ENCODE measurements at regions not wholly inside any gene's neighbourhood (a gene's known extent, or its start where the extent isn't known, plus 50 kb on each side); places are given as distances from the start of the nearest gene placed in this dataset.

DNA sequence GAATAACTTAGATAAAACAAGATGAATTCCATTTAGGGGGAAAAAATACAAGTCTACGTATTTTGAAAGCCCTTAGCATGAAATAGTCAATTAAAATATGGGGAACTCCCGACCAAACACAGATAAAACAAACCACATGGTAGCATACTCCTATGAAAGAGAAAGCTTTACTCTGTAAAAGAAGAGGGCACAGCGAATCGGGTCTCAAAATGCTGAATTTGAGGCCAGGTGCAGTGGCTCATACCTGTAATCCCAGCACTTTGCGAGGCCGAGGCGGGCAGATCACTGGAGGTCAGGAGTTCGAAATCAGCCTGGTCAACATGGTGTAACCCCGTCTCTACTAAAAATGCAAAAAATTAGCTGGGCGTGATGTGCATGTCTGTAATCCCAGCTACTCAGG, 116.9 kb upstream of the TIAM1 start:
- H3K27ac ChIP-seq (ENCODE audit: low read depth, low read length): no peak overlapping the region

DNA sequence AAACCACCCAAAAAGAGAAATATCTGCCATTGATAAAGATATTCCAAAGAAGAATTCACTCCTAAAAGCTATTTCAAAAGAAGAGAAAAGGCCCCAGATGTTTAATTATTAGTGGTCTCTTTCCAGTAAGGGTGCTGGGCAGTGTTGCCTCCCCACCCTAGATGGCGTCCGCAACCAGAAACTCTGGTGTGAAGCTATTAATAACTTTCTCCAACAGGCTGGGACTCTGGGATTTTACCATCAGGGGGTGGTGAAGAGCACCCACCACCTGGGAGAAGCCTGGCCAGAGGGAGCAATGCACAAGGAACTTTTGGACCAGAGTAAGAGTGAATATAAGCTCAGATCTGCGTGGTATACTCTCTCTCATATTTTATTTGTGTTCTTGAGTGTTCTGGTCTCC, 115.4 kb upstream of the TIAM1 start:
- Histone ChIP-seq H4K20me1 (ENCODE audit: control insufficient read depth, insufficient read depth, low read depth, low read length) (no peaks in the 10 kb centered on the region), H3K4me3 (ENCODE audit: low read length) (no peak overlapping the region), H3K9me2 (replicated peaks; ENCODE audit: control insufficient read depth, low read length) (no peaks in the 10 kb centered on the region), H3K79me2 (ENCODE audit: control insufficient read depth, low read length) (no peaks in the 10 kb centered on the region), H3K27ac (ENCODE audit: low read depth, low read length) (no peak overlapping the region), H3K36me3 (ENCODE audit: control insufficient read depth, low read length) (no peaks in the 10 kb centered on the region), H3K27me3 (ENCODE audit: control insufficient read depth, low read length) (no peaks in the 10 kb centered on the region), H3F3A (ENCODE audit: control insufficient read depth, insufficient read depth) (no peaks in the 10 kb centered on the region), H3K4me2 (ENCODE audit: low read length) (no peak overlapping the region), H3K4me1 (ENCODE audit: control insufficient read depth, low read length) (peaks cover 6% of the 10 kb centered on the region), H3K9me3 (ENCODE audit: control insufficient read depth, insufficient read depth, low read length) (no peaks in the 10 kb centered on the region)
- TF ChIP-seq, protein P1, sequence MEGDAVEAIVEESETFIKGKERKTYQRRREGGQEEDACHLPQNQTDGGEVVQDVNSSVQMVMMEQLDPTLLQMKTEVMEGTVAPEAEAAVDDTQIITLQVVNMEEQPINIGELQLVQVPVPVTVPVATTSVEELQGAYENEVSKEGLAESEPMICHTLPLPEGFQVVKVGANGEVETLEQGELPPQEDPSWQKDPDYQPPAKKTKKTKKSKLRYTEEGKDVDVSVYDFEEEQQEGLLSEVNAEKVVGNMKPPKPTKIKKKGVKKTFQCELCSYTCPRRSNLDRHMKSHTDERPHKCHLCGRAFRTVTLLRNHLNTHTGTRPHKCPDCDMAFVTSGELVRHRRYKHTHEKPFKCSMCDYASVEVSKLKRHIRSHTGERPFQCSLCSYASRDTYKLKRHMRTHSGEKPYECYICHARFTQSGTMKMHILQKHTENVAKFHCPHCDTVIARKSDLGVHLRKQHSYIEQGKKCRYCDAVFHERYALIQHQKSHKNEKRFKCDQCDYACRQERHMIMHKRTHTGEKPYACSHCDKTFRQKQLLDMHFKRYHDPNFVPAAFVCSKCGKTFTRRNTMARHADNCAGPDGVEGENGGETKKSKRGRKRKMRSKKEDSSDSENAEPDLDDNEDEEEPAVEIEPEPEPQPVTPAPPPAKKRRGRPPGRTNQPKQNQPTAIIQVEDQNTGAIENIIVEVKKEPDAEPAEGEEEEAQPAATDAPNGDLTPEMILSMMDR (IDR thresholded peaks at IDR 0.05; ENCODE audit: low read depth, low read length, poor library complexity, severe bottlenecking): no peak
- TF ChIP-seq EZH2phosphoT487 (IDR thresholded peaks at IDR 0.05; ENCODE audit: borderline replicate concordance, low read length): no peak

More for the DNA sequence above, 116.9 kb upstream of the TIAM1 start:
- Histone ChIP-seq H3K4me3 (ENCODE audit: low read length) (no peak overlapping the region), H3K27me3 (ENCODE audit: control insufficient read depth, low read length) (no peaks in the 10 kb centered on the region), H3K9me2 (replicated peaks; ENCODE audit: control insufficient read depth, low read length) (no peaks in the 10 kb centered on the region), H3K9me3 (ENCODE audit: control insufficient read depth, insufficient read depth, low read length) (no peaks in the 10 kb centered on the region), H3F3A (ENCODE audit: control insufficient read depth, insufficient read depth) (no peaks in the 10 kb centered on the region), H3K4me2 (ENCODE audit: low read length) (no peak overlapping the region), H3K79me2 (ENCODE audit: control insufficient read depth, low read length) (no peaks in the 10 kb centered on the region), H3K4me1 (ENCODE audit: control insufficient read depth, low read length) (peaks cover 6% of the 10 kb centered on the region), H3K36me3 (ENCODE audit: control insufficient read depth, low read length) (no peaks in the 10 kb centered on the region), H4K20me1 (ENCODE audit: control insufficient read depth, insufficient read depth, low read depth, low read length) (no peaks in the 10 kb centered on the region)
- TF ChIP-seq, protein P1 (IDR thresholded peaks at IDR 0.05; ENCODE audit: low read depth, low read length, poor library complexity, severe bottlenecking): no peak
- TF ChIP-seq EZH2phosphoT487 (IDR thresholded peaks at IDR 0.05; ENCODE audit: borderline replicate concordance, low read length): no peak

DNA sequence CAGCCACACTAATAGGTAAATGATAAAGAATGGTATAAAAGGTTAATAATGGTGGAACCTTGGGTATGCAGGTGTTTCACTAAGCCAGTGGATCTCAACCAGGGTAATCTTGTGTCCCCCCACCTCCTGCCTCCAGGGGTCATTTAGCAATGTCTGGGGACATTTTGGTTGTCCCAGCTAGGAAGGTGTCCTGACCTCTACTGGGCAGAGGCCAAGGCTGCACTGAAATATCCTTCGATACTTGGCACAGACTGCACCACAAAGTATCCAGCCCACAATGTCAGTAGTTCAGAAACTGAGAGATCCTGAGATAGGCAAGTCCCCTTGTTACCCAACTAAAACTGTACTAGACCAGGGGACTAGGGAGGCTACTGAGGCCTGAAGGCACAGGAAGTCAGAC, 113.6 kb upstream of the TIAM1 start:
- Histone ChIP-seq H3K27ac (ENCODE audit: low read depth, low read length) (no peak overlapping the region), H3K9me3 (ENCODE audit: control insufficient read depth, insufficient read depth, low read length) (no peaks in the 10 kb centered on the region), H3F3A (ENCODE audit: control insufficient read depth, insufficient read depth) (no peaks in the 10 kb centered on the region), H3K9me2 (replicated peaks; ENCODE audit: control insufficient read depth, low read length) (no peaks in the 10 kb centered on the region), H3K79me2 (ENCODE audit: control insufficient read depth, low read length) (no peaks in the 10 kb centered on the region), H3K4me2 (ENCODE audit: low read length) (no peak overlapping the region), H3K36me3 (ENCODE audit: control insufficient read depth, low read length) (no peaks in the 10 kb centered on the region), H3K4me1 (ENCODE audit: control insufficient read depth, low read length) (peaks cover 6% of the 10 kb centered on the region), H3K4me3 (ENCODE audit: low read length) (no peak overlapping the region), H3K27me3 (ENCODE audit: control insufficient read depth, low read length) (no peaks in the 10 kb centered on the region), H4K20me1 (ENCODE audit: control insufficient read depth, insufficient read depth, low read depth, low read length) (no peaks in the 10 kb centered on the region)
- TF ChIP-seq EZH2phosphoT487 (IDR thresholded peaks at IDR 0.05; ENCODE audit: borderline replicate concordance, low read length): no peak
- TF ChIP-seq, protein P1 (IDR thresholded peaks at IDR 0.05; ENCODE audit: low read depth, low read length, poor library complexity, severe bottlenecking): no peak

DNA sequence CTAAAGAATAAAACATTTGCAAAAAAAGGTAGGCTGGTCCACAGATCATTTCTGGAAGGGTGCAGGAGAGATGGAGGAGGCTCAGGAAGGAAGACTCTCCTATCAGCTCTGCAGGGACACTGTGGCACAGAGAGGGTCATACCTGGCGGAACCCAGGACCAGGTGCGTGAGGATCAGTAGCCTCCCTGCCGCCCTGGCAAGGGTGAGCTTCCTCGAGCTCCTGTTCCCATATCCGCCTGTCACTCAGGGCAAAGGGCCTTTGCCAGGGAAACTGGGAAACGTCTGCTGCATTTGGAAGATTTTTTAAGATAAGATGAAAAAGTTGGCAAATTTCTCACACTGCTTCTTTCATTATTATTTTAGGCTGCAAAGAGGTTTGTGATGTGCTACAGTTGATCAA, 112.1 kb upstream of the TIAM1 start:
- Histone ChIP-seq H3K4me3 (ENCODE audit: low read length) (no peak overlapping the region), H3K4me2 (ENCODE audit: low read length) (no peak overlapping the region), H3K79me2 (ENCODE audit: control insufficient read depth, low read length) (no peaks in the 10 kb centered on the region), H3K9me2 (replicated peaks; ENCODE audit: control insufficient read depth, low read length) (no peaks in the 10 kb centered on the region), H3K27ac (ENCODE audit: low read depth, low read length) (no peak overlapping the region), H3K9me3 (ENCODE audit: control insufficient read depth, insufficient read depth, low read length) (no peaks in the 10 kb centered on the region), H3K27me3 (ENCODE audit: control insufficient read depth, low read length) (no peaks in the 10 kb centered on the region), H4K20me1 (ENCODE audit: control insufficient read depth, insufficient read depth, low read depth, low read length) (no peaks in the 10 kb centered on the region), H3F3A (ENCODE audit: control insufficient read depth, insufficient read depth) (no peaks in the 10 kb centered on the region), H3K4me1 (ENCODE audit: control insufficient read depth, low read length) (peaks cover 6% of the 10 kb centered on the region), H3K36me3 (ENCODE audit: control insufficient read depth, low read length) (no peaks in the 10 kb centered on the region)
- TF ChIP-seq EZH2phosphoT487 (IDR thresholded peaks at IDR 0.05; ENCODE audit: borderline replicate concordance, low read length): no peak
- TF ChIP-seq, protein P1 (IDR thresholded peaks at IDR 0.05; ENCODE audit: low read depth, low read length, poor library complexity, severe bottlenecking): no peak
